AG09309 (cell line): ENCODE measurements at regions not wholly inside any gene's neighbourhood (a gene's known extent, or its start where the extent isn't known, plus 50 kb on each side); places are given as distances from the start of the nearest gene placed in this dataset.
"Not testable (repeated sequence)": the region's sequence is repeated elsewhere in the genome, so short reads cannot be mapped to it uniquely, and the experiment has no call there.

Experiments
- DNase-seq: peaks from one replicate; pipeline ENCODE4 v3.0.0-alpha.2; 2010; ENCODE audit warnings: low read depth
- H3K4me3 ChIP-seq: 2 replicates; pipeline ENCODE4 v1.5.1; 2011; ENCODE audit warnings: mild to moderate bottlenecking, low read depth, low read length, moderate library complexity; ENCODE audit not compliant: control insufficient read depth
- CTCF ChIP-seq: IDR thresholded peaks from 2 replicates; pipeline ENCODE4 v1.5.1; 2011; ENCODE audit warnings: mild to moderate bottlenecking, low read depth, low read length, inconsistent platforms; ENCODE audit not compliant: insufficient read depth, control insufficient read depth; ENCODE audit errors: missing control alignments

GRCh38 chr4:123230061-123230460 lies 166.5 kb upstream of the SPRY1 start:
- no peak for DNase-seq
- no peak overlapping the region for H3K4me3 ChIP-seq
- TF ChIP-seq CTCF: no peak

- DNase-seq: no peak
- no peak for TF ChIP-seq CTCF
- no peak overlapping the region for H3K4me3 ChIP-seq
Observed at GRCh38 chr4:123232439-123232838, 164.2 kb upstream of the SPRY1 start.

GRCh38 chr4:123233136-123233768 lies 163.3 kb upstream of the SPRY1 start:
- no peak for DNase-seq
- TF ChIP-seq CTCF: no peak
- H3K4me3 ChIP-seq: no peak overlapping the region

- no peak for DNase-seq
- no peak for TF ChIP-seq CTCF
- H3K4me3 ChIP-seq: no peak overlapping the region
Observed at GRCh38 chr4:123234955-123235354, 161.6 kb upstream of the SPRY1 start.

GRCh38 chr4:123235431-123235830 lies 161.2 kb upstream of the SPRY1 start:
- TF ChIP-seq CTCF: no peak
- DNase-seq: no peak
- H3K4me3 ChIP-seq: no peak overlapping the region

- TF ChIP-seq CTCF: no peak
- DNase-seq: no peak
- no peak overlapping the region for H3K4me3 ChIP-seq
Observed at GRCh38 chr4:123236606-123237005, 160.0 kb upstream of the SPRY1 start.

- not testable (repeated sequence) for DNase-seq, H3K4me3 ChIP-seq
Observed at GRCh38 chr4:123240286-123240685, 156.3 kb upstream of the SPRY1 start.

- not testable (repeated sequence) for DNase-seq, H3K4me3 ChIP-seq
Observed at GRCh38 chr4:123243220-123243619, 153.4 kb upstream of the SPRY1 start.
